ENCODE measurements at regions not wholly inside any gene's neighbourhood (a gene's known extent, or its start where the extent isn't known, plus 50 kb on each side); places are given as distances from the start of the nearest gene placed in this dataset.

DNA sequence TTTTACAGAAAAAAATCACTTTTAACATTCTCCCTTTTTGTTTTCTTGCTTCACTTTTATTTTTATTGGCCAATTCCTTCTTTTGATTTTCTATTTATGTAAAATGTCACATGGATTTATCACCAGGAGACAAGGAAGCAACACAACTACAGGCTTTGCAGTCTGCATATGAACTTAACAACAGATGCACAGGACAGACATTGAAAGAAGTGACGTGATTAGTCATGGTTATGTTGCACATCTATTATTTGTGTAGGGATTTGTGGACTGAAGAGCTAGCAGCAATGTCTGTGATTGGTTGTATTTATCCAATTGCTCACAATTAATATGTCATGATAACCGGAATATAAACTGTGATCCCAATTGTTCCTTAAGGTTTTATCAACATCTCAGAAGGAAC is 147.8 kb upstream of the KLF3 start:
- no peak for TF ChIP-seq POLR2A (IDR thresholded peaks at IDR 0.05)
- TF ChIP-seq, protein P1, sequence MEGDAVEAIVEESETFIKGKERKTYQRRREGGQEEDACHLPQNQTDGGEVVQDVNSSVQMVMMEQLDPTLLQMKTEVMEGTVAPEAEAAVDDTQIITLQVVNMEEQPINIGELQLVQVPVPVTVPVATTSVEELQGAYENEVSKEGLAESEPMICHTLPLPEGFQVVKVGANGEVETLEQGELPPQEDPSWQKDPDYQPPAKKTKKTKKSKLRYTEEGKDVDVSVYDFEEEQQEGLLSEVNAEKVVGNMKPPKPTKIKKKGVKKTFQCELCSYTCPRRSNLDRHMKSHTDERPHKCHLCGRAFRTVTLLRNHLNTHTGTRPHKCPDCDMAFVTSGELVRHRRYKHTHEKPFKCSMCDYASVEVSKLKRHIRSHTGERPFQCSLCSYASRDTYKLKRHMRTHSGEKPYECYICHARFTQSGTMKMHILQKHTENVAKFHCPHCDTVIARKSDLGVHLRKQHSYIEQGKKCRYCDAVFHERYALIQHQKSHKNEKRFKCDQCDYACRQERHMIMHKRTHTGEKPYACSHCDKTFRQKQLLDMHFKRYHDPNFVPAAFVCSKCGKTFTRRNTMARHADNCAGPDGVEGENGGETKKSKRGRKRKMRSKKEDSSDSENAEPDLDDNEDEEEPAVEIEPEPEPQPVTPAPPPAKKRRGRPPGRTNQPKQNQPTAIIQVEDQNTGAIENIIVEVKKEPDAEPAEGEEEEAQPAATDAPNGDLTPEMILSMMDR (IDR thresholded peaks at IDR 0.05): no peak

Data from Peyer's patch (tissue), 4 donors.